ENCODE measurements at regions not wholly inside any gene's neighbourhood (a gene's known extent, or its start where the extent isn't known, plus 50 kb on each side); places are given as distances from the start of the nearest gene placed in this dataset.

- no peak for TF ChIP-seq EZH2 (IDR thresholded peaks at IDR 0.05)
- no peak for TF ChIP-seq POLR2AphosphoS5 (IDR thresholded peaks at IDR 0.05; ENCODE audit: borderline replicate concordance, low read depth, low read length)
- no peak for TF ChIP-seq FOXP2 (optimal IDR thresholded peaks at IDR 0.05; ENCODE audit: control extremely low read depth, extremely low read length, insufficient read depth)
These were observed 179.6 kb downstream of the CBLN1 start for GRCh38 chr16:49101997-49102396.
